Lung (tissue), 11 donors: ENCODE measurements at regions not wholly inside any gene's neighbourhood (a gene's known extent, or its start where the extent isn't known, plus 50 kb on each side); places are given as distances from the start of the nearest gene placed in this dataset.
A peak's percentile ranks its signal among the peaks of the same experiment; 100 is the strongest.

Experiments used
- ATAC-seq: fragments of 200-7000 bp; cut with Tn5 transposase; one replicate; pipeline ENCODE4 v1.9.1; 2020; ENCODE audit warnings: moderate number of reproducible peaks; ENCODE audit not compliant: insufficient read depth, low FRiP score
- DNase-seq, 3 donors: peaks; one replicate each; pipeline ENCODE4 v3.0.0-alpha.2; 2013 to 2017
- H3K27ac ChIP-seq, 2 donors: one replicate each; pipeline ENCODE4 v1.5.1; 2013; ENCODE audit warnings: mild to moderate bottlenecking in 2 of 2, moderate library complexity in 2 of 2, control low read depth in 1 of 2, inconsistent platforms in 1 of 2, low read depth in 1 of 2, low read length in 1 of 2
- H3K27me3 ChIP-seq, 3 donors: one replicate each; pipeline ENCODE4 v1.5.1; 2013; ENCODE audit warnings: low read length in 2 of 3; ENCODE audit not compliant: control insufficient read depth in 3 of 3, insufficient read depth in 3 of 3
- H3K36me3 ChIP-seq, 4 donors: one replicate each; pipeline ENCODE4 v1.5.1; 2013; ENCODE audit warnings: low read length in 4 of 4, mild to moderate bottlenecking in 1 of 4, moderate library complexity in 1 of 4; ENCODE audit not compliant: control insufficient read depth in 4 of 4, insufficient read depth in 4 of 4
- H3K4me1 ChIP-seq, 5 donors: one replicate each; pipeline ENCODE4 v1.5.1; 2013; ENCODE audit warnings: low read length in 5 of 5, mild to moderate bottlenecking in 2 of 5, moderate library complexity in 1 of 5; ENCODE audit not compliant: control insufficient read depth in 5 of 5, insufficient read depth in 5 of 5
- H3K4me3 ChIP-seq: one replicate; pipeline ENCODE4 v1.5.1; 2013; ENCODE audit warnings: mild to moderate bottlenecking, control low read depth, moderate library complexity
- H3K9ac ChIP-seq, 2 donors: one replicate each; pipeline ENCODE4 v1.5.1; 2013; ENCODE audit warnings: low read length in 2 of 2, control low read depth in 1 of 2; ENCODE audit not compliant: insufficient read depth in 1 of 2
- H3K9me3 ChIP-seq, 4 donors: one replicate each; pipeline ENCODE4 v1.5.1; 2013; ENCODE audit warnings: low read length in 3 of 4, mild to moderate bottlenecking in 1 of 4, moderate library complexity in 1 of 4; ENCODE audit not compliant: control insufficient read depth in 4 of 4, insufficient read depth in 3 of 4
- CTCF ChIP-seq: IDR thresholded peaks from 2 replicates; pipeline ENCODE4 v1.5.1; 2012; ENCODE audit warnings: mild to moderate bottlenecking; ENCODE audit errors: control extremely low read depth, extremely low read depth
- WGBS, 2 donors: extraction: QIAGEN DNeasy Blood & Tissue Kit; methylation state at CpG; one replicate each; pipeline ENCODE4 v1.1.7; 2013; 5-methylcytosine and 5-hydroxymethylcytosine counted together
- donor health status: control.
- donor health status: control.
- donor health status: Bipolar disorder and iron deficiency.
- donor health status: healthy.
- donor health status: DM: yes; HTN: yes; CAD: no.

- TF ChIP-seq CTCF, result no peak
- Histone ChIP-seq H3K4me1 (peaks cover 0 to 7% (median 0%) of the 10 kb centered on the region in 5 donors), H3K36me3 (no peaks in the 10 kb centered on the region), H3K27ac (no peak overlapping the region), H3K9ac (no peak overlapping the region), H3K27me3 (no peaks in the 10 kb centered on the region), H3K4me3 (no peak overlapping the region), H3K9me3 (peaks cover 0 to 1% (median 0%) of the 10 kb centered on the region in 4 donors)
- WGBS, 2 donors, result 60 to 83% methylated on average over 1 of the region's 1 CpG
- ATAC-seq (no peak), DNase-seq (no peak)
These were observed 277.7 kb upstream of the CLNK start for GRCh38 chr4:10962246-10962645.

GRCh38 chr4:10960389-10960788 lies 275.8 kb upstream of the CLNK start:
- H3K9me3 ChIP-seq, result peaks cover 0 to 1% (median 0%) of the 10 kb centered on the region in 4 donors
- peaks cover 0 to 7% (median 0%) of the 10 kb centered on the region in 5 donors for H3K4me1 ChIP-seq
- H3K27me3 ChIP-seq, result no peaks in the 10 kb centered on the region
- H3K9ac ChIP-seq, result no peak overlapping the region
- H3K36me3 ChIP-seq, result no peaks in the 10 kb centered on the region
- no peak overlapping the region for H3K27ac ChIP-seq
- no peak overlapping the region for H3K4me3 ChIP-seq
- no peak for TF ChIP-seq CTCF
- ATAC-seq (no peak), DNase-seq (peak in 1 of 3 donors; percentile 15)
- WGBS, 2 donors, result 72 to 78% methylated on average over 5 of the region's 5 CpGs

GRCh38 chr4:10959586-10959985 lies 275.0 kb upstream of the CLNK start:
- ATAC-seq (no peak), DNase-seq (peak in 2 of 3 donors; percentile 75 to 84)
- TF ChIP-seq CTCF, result no peak
- H3K27me3 ChIP-seq, result no peaks in the 10 kb centered on the region
- no peaks in the 10 kb centered on the region for H3K36me3 ChIP-seq
- H3K4me3 ChIP-seq, result no peak overlapping the region
- H3K27ac ChIP-seq, result no peak overlapping the region
- H3K9ac ChIP-seq, result no peak overlapping the region
- H3K9me3 ChIP-seq, result peaks cover 0 to 1% (median 0%) of the 10 kb centered on the region in 4 donors
- WGBS, 2 donors, result 82 to 87% methylated on average over 1 of the region's 1 CpG
- peaks cover 0 to 7% (median 0%) of the 10 kb centered on the region in 5 donors for H3K4me1 ChIP-seq

- H3K4me1 ChIP-seq, result peaks cover 0 to 5% (median 0%) of the 10 kb centered on the region in 5 donors
- H3K9ac ChIP-seq, result no peak overlapping the region
- H3K4me3 ChIP-seq, result no peak overlapping the region
- H3K36me3 ChIP-seq, result no peaks in the 10 kb centered on the region
- 73 to 81% methylated on average over 5 of the region's 5 CpGs for WGBS, 2 donors
- no peak overlapping the region for H3K27ac ChIP-seq
- ATAC-seq, result no peak
- DNase-seq, result no peak
- no peak for TF ChIP-seq CTCF
- no peaks in the 10 kb centered on the region for H3K9me3 ChIP-seq
- H3K27me3 ChIP-seq, result no peaks in the 10 kb centered on the region
These were observed 273.8 kb upstream of the CLNK start for GRCh38 chr4:10958226-10958856.
